ENCODE measurements at regions not wholly inside any gene's neighbourhood (a gene's known extent, or its start where the extent isn't known, plus 50 kb on each side); places are given as distances from the start of the nearest gene placed in this dataset.

DNA sequence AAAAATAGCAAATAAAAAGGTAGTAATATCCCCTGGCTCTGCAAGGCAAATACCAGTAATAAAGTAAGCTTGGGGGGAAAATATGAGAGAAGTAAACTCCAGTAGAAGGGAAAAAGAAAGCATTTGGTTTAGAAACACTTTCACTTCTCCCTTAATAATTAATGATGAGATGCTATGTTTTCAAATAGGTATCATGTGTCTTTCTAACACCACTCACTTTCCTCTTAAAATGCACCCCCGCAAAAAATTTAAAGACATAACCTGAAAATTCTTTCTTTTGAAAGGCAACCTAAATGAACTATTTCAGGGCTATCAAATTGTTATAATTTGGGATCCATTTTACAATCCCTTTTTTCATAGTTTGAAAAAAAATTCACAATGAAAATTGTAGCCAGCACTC, 240.3 kb downstream of the SNX10 start:
- TF ChIP-seq POLR2A (IDR thresholded peaks at IDR 0.05; ENCODE audit: low read length): no peak
- no peak for TF ChIP-seq GATA1 (IDR thresholded peaks at IDR 0.05; ENCODE audit: low read depth, low read length)
